Neural crest cell (in vitro differentiated cells): ENCODE measurements at regions not wholly inside any gene's neighbourhood (a gene's known extent, or its start where the extent isn't known, plus 50 kb on each side); places are given as distances from the start of the nearest gene placed in this dataset.

Experiments
- DNase-seq: peaks from one replicate; pipeline ENCODE4 v3.0.0; 2021; ENCODE audit warnings: low read depth, mixed read lengths, low spot score
- H3K27ac Mint-ChIP-seq: one replicate; pipeline ENCODE4 v1.8.0; 2021; ENCODE audit warnings: mild to moderate bottlenecking, mixed read lengths; ENCODE audit not compliant: unreplicated experiment
- H3K27me3 Mint-ChIP-seq: 2 replicates; pipeline ENCODE4 v1.8.0; 2021; ENCODE audit warnings: low read depth, mild to moderate bottlenecking, mixed read lengths
- H3K36me3 Mint-ChIP-seq: 2 replicates; pipeline ENCODE4 v1.8.0; 2021; ENCODE audit warnings: low read depth, mild to moderate bottlenecking, mixed read lengths
- H3K4me1 Mint-ChIP-seq: 2 replicates; pipeline ENCODE4 v1.8.0; 2021; ENCODE audit warnings: mixed read lengths
- H3K4me3 Mint-ChIP-seq: one replicate; pipeline ENCODE4 v1.8.0; 2021; ENCODE audit warnings: mild to moderate bottlenecking, mixed read lengths
- H3K9me3 Mint-ChIP-seq: 2 replicates; pipeline ENCODE4 v1.8.0; 2021; ENCODE audit warnings: mixed read lengths
- CTCF ChIP-seq: fragments of 200-600 bp; sonication (generic); conservative IDR thresholded peaks from 2 replicates; pipeline ENCODE4 v1.5.0; 2021; ENCODE audit warnings: antibody characterized with exemption, mild to moderate bottlenecking

- no peaks in the 10 kb centered on the region for H3K36me3 Mint-ChIP-seq
- H3K9me3 Mint-ChIP-seq, result peaks cover 1% of the 10 kb centered on the region
- no peak overlapping the region for H3K4me3 Mint-ChIP-seq
- H3K27ac Mint-ChIP-seq, result no peak overlapping the region
- H3K27me3 Mint-ChIP-seq, result no peaks in the 10 kb centered on the region
- H3K4me1 Mint-ChIP-seq, result no peaks in the 10 kb centered on the region
- DNase-seq, result no peak
- TF ChIP-seq CTCF, result no peak
Measured at GRCh38 chr11:39304586-39304985, 2154.9 kb downstream of the LRRC4C start.

DNA sequence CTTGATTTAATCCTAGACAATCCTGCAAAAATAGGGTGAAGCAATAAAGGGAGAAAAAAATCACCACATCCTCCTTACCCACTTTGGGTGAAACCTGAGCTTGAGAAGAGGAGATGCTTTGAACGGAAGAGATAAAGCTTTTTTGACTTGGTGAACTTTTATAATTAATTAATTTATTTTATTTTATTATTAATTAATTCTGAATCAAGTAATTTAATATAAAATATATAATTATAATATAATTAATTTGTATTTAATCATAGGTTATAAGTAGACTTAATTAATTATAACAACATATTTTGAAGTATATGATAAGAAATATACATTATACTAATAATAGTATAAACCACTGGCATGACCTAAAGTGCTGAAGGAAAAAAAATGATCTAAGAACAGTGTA is 2164.8 kb downstream of the LRRC4C start:
- TF ChIP-seq CTCF, result no peak
- H3K9me3 Mint-ChIP-seq, result peaks cover 15% of the 10 kb centered on the region
- H3K27me3 Mint-ChIP-seq, result no peaks in the 10 kb centered on the region
- H3K27ac Mint-ChIP-seq, result no peak overlapping the region
- no peak overlapping the region for H3K4me3 Mint-ChIP-seq
- H3K4me1 Mint-ChIP-seq, result no peaks in the 10 kb centered on the region
- DNase-seq, result no peak
- no peaks in the 10 kb centered on the region for H3K36me3 Mint-ChIP-seq

DNA sequence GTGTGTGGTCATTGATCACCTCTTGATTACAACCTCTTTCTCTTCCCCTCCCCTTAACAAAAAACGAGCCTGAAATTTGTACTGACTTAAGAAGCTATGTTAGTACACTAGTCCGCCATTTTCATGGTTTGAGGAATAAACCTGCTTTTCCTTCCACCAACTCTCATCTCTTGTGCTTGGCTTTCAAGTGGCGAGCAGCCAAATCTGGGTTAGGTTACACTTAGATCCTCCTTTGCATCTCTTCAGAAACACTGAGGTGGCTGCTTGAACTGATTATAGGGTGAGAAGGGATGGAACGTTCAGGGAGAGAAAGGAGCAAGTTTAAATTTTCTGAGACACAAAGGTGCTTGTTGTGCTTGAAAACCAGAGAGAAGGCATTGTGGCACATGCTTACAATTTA is 2171.4 kb downstream of the LRRC4C start:
- Mint-ChIP-seq H3K27me3 (no peaks in the 10 kb centered on the region), H3K27ac (no peak overlapping the region), H3K9me3 (peaks cover 14% of the 10 kb centered on the region), H3K36me3 (peaks cover 6% of the 10 kb centered on the region), H3K4me3 (no peak overlapping the region), H3K4me1 (no peaks in the 10 kb centered on the region)
- no peak for TF ChIP-seq CTCF
- DNase-seq, result no peak

GRCh38 chr11:39268176-39268690 is 2191.2 kb downstream of the LRRC4C start:
- Mint-ChIP-seq H3K4me1 (no peaks in the 10 kb centered on the region), H3K9me3 (no peaks in the 10 kb centered on the region), H3K27ac (no peak overlapping the region), H3K4me3 (no peak overlapping the region), H3K27me3 (no peaks in the 10 kb centered on the region), H3K36me3 (no peaks in the 10 kb centered on the region)
- TF ChIP-seq CTCF, result no peak
- DNase-seq, result no peak

GRCh38 chr11:39255648-39256047 is 2203.8 kb downstream of the LRRC4C start:
- H3K27ac Mint-ChIP-seq, result no peak overlapping the region
- peaks cover 4% of the 10 kb centered on the region for H3K9me3 Mint-ChIP-seq
- H3K4me1 Mint-ChIP-seq, result no peaks in the 10 kb centered on the region
- H3K27me3 Mint-ChIP-seq, result no peaks in the 10 kb centered on the region
- DNase-seq, result no peak
- no peaks in the 10 kb centered on the region for H3K36me3 Mint-ChIP-seq
- no peak overlapping the region for H3K4me3 Mint-ChIP-seq
- TF ChIP-seq CTCF, result no peak
